ENCODE measurements at regions not wholly inside any gene's neighbourhood (a gene's known extent, or its start where the extent isn't known, plus 50 kb on each side); places are given as distances from the start of the nearest gene placed in this dataset.

DNA sequence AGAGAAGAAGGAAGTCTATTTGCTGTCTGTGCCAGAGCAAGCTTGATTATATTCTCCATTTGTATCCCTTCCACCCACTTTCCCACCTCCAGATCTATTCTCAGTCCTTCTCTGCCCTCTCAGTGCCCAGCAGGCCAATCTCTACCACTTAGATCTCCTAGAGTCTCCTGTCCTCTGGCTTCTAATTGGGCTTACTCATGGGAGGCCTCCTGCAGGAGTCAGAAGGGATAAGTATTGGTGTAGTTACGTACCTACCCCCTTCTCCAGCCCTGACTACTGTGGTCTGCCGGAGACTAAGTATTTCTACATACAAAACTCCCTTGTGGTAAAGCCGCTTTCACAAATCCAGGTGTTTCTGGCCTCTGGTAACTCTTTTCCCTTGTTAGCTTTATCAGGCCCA is 221.2 kb downstream of the PTGER3 start:
- TF ChIP-seq TAF1 (IDR thresholded peaks at IDR 0.05; ENCODE audit: low read depth, low read length) = no peak
- TF ChIP-seq YY1 (IDR thresholded peaks at IDR 0.05; ENCODE audit: low read depth, low read length) = no peak
